GM12892 (cell line): ENCODE measurements at regions not wholly inside any gene's neighbourhood (a gene's known extent, or its start where the extent isn't known, plus 50 kb on each side); places are given as distances from the start of the nearest gene placed in this dataset.
"Not testable (repeated sequence)": the region's sequence is repeated elsewhere in the genome, so short reads cannot be mapped to it uniquely, and the experiment has no call there.

Experiments used
- DNase-seq: peaks from one replicate; pipeline ENCODE4 v3.0.0; 2011; ENCODE audit not compliant: insufficient read length
- FAIRE-seq: peaks from 2 replicates; lab custom pipeline; 2011; peaks lifted over from hg19 to GRCh38; lab: Jason Lieb, UNC
- POLR2A ChIP-seq: IDR thresholded peaks from 2 replicates; pipeline ENCODE4 v1.6.1; 2011; ENCODE audit warnings: low read depth, low read length, control low read depth
- POLR2AphosphoS5 ChIP-seq: IDR thresholded peaks from 2 replicates; pipeline ENCODE4 v1.6.1; 2011; ENCODE audit warnings: low read depth, low read length, control low read depth
- TAF1 ChIP-seq: IDR thresholded peaks from 2 replicates; pipeline ENCODE4 v1.6.1; 2011; ENCODE audit warnings: low read depth, mild to moderate bottlenecking, control low read depth, low read length, borderline replicate concordance

DNA sequence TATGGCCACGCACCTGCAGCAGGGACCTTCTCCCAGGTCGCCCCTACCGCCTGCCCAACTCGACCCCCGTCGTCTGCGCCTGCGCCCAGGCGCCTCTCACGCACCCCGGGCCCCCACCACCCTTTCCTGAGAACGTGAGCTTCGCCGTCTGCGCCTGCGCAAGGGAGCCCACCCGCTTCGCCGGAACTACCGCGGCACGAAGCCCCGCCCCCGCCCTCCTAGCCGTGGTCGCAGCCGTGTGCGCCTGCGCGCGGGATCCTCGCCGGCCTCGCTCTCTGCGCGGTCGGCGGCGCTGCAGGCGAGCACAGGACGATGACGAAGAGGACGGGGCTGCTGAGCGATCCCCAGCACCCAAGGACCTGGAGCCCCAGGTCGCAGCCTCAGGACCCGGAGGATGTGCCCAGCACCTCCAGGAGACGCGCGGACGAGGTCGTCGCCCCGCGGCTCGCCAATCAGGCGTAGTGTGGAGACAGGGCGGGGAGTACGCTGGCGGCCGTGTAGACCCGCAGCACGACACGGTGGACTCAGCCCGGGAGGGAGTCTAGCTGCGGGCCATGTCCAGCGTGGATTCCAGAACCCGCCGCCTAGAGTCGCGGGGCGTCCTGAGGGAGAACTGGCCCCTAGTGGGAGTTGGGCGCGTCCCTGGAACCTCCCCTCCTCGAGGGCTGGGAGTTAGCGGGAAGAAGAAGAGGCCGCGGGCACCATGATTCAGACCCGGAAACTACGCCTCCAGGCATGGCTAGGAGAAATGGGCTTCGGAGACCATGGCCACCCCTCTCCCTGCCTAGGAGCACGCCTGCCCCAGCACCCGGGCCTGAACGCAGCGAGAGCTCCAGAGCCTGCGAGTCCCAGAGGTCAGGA is 1120.8 kb upstream of the TMEM132C start:
- no peak for FAIRE-seq
- DNase-seq, result no peak

DNA sequence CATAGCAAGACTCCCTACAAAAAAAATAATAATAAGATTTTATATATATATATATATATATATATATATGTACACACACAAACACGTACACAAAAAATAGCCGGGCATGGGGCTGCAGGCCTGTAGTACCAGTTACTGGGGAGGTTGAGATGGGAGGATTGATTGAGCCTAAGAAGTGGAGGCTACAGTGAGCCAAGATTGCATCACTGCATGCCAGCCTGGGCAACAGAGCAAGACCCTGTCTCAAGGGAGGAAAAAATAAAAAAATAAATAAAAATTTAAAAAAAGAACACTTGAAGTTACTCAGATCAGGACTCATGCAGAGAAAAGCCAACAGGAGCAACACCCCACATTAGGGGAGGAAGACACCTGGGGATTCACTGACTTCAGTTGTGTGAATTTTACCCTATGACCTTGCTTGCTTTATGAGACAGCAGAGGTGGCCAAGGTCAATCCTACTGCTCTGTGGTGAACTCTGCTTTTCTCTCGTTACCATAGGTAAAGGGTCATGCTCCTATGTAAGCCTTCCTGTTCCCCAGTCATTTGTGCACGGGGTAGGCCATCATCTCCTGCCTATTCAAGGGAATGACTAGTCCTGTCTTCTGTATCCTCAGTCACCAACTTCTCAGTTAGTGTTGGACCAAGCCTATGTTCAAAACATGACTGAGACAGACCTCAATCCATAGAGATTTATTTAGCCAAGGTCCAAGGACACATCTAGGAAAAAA is 1119.8 kb upstream of the TMEM132C start:
- FAIRE-seq (peak; percentile 53), DNase-seq (no peak)

More for the DNA sequence above, 1120.8 kb upstream of the TMEM132C start:
- TF ChIP-seq POLR2AphosphoS5 (no peak), TAF1 (no peak), POLR2A (no peak)

DNA sequence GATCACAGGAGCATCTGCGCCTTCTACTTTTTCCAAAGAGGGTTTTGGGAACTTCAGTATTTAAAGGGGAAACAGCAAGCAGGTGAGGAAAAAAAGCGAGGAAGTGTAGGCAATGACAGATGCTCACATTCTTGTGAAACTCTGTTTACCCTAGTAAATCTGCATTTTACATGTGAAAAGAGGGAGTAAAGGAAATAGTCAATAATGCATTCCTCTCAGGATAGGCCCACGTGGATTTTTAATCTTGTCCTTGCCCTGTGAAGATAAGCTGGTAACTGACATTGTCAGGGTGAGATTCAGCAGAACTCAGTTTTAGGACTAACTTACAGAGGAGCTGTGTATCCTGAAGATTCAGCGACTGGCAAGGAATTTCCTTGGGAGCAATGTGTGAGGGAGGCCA is 1119.2 kb upstream of the TMEM132C start:
- TF ChIP-seq TAF1, result no peak
- no peak for TF ChIP-seq POLR2A
- TF ChIP-seq POLR2AphosphoS5, result no peak
- FAIRE-seq (no peak), DNase-seq (no peak)

More for the DNA sequence above, 1119.8 kb upstream of the TMEM132C start:
- TF ChIP-seq POLR2AphosphoS5, result no peak
- TF ChIP-seq POLR2A, result no peak
- no peak for TF ChIP-seq TAF1

- FAIRE-seq, result no peak
- no peak for DNase-seq
- TF ChIP-seq POLR2AphosphoS5 (no peak), TAF1 (no peak), POLR2A (no peak)
Measured at GRCh38 chr12:127148318-127148717, 1118.7 kb upstream of the TMEM132C start.

DNA sequence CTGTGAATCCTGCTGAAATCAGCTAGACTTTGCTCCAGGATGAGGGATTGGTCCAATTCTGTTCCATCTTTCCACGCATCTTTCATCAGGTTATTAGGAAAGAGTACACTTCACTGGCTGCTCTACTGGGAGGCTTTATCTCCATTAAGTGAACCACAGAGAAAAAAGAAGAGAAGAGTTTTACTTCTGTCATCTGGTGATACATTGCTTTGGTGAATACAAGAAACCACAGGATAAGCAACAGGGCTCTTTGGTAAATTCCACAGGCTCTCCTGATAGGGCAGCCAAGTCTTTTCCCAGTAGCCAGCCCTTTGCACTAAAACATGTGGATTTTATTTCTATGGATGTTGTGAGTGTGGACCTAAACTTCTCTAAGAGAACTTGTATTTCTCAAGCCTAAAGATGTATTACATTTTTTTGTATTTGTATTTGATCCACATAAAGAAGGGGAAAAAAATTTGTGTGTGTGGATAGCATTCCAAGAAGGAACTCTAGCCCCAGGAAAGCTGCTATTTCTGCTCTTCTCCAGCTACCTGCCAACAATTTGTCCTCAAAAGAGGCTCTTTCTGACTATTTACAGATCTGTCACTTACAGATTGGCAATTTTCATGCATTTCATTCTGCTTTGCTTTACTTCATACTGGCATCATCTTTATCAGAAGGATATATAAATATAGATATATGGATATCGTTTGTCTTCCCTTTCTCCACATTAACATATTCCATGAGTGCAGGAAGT is 1117.6 kb upstream of the TMEM132C start:
- no peak for TF ChIP-seq POLR2AphosphoS5
- no peak for TF ChIP-seq POLR2A
- TF ChIP-seq TAF1, result no peak
- FAIRE-seq, result no peak
- no peak for DNase-seq

DNA sequence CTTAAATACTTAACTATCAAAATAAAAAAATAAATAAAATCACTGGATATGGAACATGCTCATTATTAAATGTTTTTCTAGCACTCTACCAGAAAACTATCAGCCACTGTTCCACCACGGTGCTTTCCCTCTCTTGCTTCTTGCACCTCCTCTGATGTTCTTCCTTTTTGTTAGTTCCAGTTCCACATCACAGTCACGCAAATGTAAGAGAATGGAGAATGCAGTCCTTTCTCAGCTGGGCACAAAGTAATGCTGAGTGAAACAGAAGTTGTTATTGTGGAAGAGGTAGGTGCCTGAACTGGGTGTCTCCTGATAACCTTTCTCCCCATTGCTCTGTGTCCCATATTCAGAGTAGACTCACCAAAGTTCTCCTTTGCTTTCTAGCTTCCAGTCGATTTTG is 1116.9 kb upstream of the TMEM132C start:
- DNase-seq, result no peak
- no peak for TF ChIP-seq POLR2A
- TF ChIP-seq POLR2AphosphoS5, result no peak
- TF ChIP-seq TAF1, result no peak
- FAIRE-seq, result peak; percentile 30

- FAIRE-seq (no peak), DNase-seq (no peak)
- TF ChIP-seq POLR2A, result no peak
- no peak for TF ChIP-seq POLR2AphosphoS5
- no peak for TF ChIP-seq TAF1
Measured at GRCh38 chr12:127150479-127150878, 1116.5 kb upstream of the TMEM132C start.

DNA sequence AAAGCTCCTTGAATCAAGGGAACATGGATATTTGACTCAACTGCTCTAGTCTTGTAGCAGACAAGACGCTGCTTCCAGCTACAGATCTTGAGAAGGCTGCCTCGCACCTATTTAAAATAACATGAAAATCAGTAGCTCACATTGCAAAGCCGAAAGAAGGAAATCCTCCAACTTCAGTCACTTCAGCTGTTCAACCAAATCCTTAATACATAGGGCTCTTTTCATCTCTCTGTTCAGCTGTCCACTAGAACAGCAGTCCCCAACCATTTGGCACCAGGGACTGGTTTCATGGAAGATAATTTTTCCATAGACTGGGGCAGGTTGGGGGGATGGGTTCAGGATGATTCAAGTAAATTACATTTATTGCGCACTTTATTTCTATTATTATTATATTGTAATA is 1116.0 kb upstream of the TMEM132C start:
- no peak for DNase-seq
- FAIRE-seq, result no peak
- TF ChIP-seq POLR2AphosphoS5 (no peak), POLR2A (no peak), TAF1 (no peak)

DNA sequence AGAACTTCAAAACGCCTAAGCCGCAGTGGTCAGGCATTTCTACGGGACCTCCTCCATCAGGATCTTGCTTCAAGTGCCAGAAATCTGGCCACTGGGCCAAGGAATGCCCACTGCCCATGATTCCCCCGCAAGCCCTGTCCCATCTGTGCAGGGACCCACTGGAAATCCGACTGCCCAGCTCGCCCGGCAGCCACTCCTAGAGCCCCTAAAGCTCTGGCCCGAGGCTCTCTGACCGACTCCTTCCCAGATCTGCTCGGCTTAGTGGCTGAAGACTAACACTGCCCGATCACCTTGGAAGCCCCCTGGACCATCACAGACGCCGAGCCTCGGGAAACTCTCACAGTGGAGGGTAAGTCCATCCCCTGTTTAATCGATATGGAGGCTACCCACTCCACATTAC is 1113.0 kb upstream of the TMEM132C start:
- DNase-seq (no peak), FAIRE-seq (no peak)
- TF ChIP-seq POLR2AphosphoS5, result no peak
- no peak for TF ChIP-seq POLR2A
- no peak for TF ChIP-seq TAF1

- not testable (repeated sequence) for DNase-seq, FAIRE-seq
Measured at GRCh38 chr12:127154830-127155229, 1112.1 kb upstream of the TMEM132C start.

DNA sequence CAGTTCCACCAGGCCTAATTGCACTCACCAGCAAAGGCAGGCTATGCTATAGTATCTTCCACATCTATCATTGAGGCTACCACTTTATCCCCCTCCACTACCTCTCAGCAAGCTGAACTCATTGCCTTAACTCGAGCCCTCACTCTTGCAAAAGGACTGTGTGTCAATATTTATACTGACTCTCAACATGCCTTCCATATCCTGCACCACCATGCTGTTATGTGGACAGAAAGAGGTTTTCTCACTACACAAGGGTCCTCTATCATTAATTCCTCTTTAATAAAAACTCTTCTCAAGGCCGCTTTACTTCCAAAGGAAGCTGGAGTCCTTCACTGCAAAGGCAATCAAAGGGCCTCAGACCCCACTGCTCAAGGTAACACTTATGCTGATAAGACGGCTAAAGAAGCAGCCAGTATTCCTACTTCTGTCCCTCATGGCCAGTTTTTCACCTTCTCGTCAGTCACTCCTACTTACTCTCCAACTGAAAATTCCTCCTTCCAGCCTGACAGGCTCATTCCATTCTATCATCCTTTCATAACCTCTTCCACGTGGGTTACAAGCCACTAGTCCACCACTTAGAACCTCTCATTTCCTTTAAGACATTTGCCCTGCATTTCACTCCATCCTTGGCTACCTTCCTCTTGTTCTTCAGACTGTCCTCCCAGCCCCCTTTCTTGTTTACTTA is 1110.9 kb upstream of the TMEM132C start:
- FAIRE-seq, result not testable (repeated sequence)

DNA sequence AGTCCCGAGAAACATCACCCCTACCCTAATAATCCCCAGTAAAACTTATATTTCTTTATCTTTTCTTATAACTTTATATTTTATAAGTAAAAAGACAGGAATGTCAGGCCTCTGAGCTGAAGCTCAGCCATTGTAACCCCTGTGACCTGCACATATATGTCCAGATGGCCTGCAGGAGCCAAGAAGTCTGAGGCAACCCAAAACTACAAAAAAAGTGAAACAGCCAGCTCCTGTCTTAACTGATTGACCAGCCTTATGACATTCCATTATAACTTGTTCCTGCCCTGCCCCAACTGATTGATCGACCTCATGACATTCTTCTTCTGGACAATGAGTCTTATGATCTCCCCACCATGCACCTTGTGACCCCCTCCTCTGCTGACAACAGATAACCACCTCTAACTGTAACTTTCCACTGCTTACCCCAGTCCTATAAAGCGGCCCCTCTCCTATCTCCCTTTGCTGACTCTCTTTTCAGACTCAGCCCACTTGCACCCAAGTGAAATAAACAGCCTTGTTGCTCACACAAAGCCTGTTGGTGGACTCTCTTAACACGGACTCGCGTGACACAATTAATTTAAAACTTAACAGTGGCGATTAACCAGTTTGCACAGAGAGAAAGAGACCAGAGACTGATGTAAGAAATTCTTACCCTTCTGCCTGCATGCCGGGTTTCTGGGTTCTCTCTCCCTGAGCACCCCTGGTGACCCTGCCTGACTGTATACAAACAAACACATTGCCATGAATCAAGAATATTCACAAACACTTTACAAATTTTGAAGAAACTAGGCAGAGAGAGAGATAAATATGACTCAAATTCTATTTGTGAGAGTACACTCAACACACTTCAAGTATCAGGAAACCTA is 1109.2 kb upstream of the TMEM132C start:
- not testable (repeated sequence) for FAIRE-seq, DNase-seq

More for the DNA sequence above, 1110.9 kb upstream of the TMEM132C start:
- not testable (repeated sequence) for DNase-seq
